Activated CD4-positive, alpha-beta T cell treated with anti-CD3 and anti-CD28 coated beads for 48 hours (primary cell): ENCODE measurements at regions not wholly inside any gene's neighbourhood (a gene's known extent, or its start where the extent isn't known, plus 50 kb on each side); places are given as distances from the start of the nearest gene placed in this dataset.

Experiments used
- DNase-seq: peaks from one replicate; pipeline ENCODE4 v3.0.0-alpha.2; 2020

DNA sequence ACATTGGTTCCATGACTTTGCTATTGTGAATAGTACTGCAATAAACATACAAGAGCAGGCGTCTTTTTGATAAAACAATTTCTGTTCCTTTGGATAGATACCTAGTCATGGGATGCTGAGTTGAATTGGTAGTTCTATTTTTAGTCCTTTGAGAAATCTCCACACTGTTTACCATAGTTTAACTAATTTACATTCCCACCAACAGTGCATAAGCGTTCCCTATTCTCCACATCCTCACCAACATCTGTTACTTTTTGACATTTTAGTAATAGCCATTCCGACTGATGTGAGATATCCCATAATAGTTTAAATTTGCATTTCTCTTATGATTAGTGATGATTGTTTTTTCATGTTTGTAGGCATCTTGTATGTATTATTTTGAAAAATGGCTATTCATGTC lies 707.0 kb downstream of the SORCS1 start:
- no peak for DNase-seq

DNA sequence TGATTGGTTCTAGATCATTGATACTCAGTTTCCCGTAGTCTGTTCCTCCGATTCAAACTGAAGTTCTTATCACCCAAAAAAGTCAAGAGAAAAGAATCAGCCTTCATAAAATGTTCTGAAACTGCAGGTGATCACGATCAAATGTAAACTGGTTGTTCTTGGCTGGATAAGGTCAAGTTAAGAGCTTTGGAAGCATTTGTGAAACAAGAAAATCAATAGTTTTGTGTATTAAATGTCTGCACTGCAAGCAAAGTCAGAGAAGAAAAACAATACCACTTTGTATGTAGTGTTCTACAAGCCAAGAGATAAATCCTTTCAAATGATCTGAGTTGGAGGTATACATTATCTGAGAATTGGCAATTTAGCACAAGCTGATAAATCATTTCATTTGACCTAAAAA lies 710.3 kb downstream of the SORCS1 start:
- DNase-seq: no peak

DNA sequence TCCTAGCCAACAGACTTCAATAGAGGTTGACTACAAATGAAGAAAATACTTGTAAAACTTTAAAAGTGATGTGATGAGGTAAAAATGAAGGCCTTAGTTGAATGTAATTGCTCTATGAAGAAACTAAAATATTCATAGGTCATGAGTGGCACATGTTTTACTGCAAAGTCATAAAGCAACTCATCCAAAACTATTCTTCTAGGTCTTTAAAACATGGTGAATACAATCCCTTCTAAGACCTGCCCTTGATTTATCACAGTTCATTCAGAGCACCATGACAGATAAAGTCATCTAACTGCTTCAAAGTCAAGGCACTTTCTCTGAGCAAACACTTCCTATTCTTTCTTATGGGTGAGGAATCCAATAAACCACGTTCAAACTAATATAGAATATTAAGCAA lies 713.5 kb downstream of the SORCS1 start:
- DNase-seq: no peak

DNA sequence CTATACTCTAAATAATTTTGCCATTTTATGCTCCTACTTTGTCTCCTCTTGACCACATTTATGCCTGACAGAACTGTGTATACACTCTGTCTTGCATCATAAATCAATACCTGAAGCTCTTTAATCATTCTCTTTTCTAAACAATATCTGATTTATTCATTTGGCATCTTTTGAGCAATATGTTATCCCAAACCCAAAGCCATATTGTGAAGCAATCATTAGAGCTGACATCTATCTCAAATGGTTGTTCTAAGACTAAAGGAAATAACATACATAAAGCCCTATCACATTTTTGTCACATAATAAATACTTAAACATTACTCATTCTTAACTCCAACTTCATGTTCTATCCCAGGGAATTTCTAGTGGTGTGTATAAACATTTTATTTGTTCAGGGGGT lies 717.6 kb downstream of the SORCS1 start:
- no peak for DNase-seq

DNA sequence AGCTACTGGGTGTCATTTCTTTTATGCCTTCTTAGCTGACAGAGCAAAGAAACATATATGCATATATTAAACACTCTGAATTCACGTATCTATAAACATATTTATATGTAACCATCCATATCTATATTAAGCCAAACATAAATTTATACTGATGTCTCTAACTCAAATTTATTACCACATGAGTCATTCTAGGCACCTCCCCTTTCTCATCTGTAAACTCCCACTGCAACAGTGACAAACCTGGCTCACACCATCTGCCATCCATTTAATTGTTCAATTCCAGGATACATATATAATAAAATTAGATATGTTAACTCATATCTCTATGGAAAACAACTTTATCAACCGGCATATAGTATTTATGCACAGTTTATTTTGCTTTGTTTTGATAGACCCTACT lies 722.3 kb downstream of the SORCS1 start:
- DNase-seq: no peak

DNA sequence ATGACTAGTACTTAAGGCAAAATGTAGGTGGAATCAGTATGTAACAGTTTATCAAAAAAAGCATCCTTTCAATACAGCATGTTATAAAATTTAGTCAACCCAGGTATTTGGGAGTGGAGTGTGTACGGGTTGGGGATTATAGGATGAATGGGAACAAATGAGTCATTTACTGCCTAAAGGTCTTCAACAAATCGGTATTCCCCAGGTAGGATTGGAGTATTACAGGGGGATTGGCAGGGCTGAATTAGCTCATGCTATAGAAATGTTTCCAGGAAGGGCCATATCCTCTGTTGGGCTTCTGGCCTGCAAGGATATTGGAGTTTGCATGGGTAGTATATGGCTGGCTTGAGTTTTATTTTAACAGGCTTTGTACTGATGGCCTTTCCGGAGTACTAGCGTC lies 723.7 kb downstream of the SORCS1 start:
- no peak for DNase-seq

DNA sequence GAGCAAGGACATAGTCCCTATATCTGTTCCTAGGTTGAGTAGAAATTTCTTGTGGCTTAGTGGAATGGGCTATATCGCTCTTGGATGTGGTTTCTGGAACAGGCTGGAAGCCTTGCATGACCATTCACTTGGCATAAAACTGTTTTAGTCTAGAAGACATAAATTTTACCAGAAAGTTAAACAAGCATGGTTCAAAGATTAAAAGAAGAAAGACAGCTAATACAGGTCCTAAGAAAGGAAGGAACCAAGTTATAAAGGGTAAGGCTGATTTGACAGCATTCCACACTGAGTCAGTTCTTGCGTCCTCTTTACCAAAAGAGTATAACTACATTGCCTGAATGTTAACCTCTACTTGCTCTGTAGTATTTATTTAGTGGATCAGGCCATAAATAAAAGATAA lies 724.2 kb downstream of the SORCS1 start:
- DNase-seq: no peak

DNA sequence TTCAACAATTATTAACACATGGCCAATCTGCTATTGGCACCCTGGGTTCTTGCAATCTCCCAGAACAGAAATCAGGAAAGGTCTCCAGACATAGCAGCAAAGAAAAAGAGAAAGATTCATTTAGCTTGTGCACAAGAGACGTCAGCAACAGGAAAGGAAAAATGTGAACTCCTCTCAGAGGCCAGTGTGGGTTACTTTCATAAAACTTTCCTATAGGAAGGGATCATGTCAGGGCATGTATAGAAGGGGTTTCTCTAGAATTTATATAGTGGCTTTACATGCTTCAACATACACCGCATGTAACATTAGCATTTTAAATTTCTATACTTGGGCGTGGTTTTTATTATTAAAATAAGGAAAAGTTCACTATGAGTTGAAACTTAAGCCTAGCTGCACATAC lies 725.1 kb downstream of the SORCS1 start:
- no peak for DNase-seq

DNA sequence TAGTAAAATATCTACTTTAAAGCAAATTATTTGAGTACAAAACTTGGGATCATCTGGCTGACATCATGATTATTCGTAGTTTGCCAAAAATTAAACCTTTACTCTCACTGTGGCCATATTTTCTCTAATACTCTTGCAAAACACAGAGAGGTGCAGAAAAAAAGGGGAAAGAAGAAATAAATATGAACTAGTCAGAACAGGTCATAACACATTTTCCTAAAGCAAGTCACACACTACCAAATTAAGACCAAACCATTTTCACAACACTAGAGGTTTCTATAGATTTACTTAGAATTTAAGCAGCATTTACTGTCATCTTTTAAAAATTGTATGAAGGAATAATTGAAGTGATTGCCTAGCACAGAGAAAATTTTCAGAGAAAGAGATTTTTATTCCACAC lies 726.1 kb downstream of the SORCS1 start:
- no peak for DNase-seq

DNA sequence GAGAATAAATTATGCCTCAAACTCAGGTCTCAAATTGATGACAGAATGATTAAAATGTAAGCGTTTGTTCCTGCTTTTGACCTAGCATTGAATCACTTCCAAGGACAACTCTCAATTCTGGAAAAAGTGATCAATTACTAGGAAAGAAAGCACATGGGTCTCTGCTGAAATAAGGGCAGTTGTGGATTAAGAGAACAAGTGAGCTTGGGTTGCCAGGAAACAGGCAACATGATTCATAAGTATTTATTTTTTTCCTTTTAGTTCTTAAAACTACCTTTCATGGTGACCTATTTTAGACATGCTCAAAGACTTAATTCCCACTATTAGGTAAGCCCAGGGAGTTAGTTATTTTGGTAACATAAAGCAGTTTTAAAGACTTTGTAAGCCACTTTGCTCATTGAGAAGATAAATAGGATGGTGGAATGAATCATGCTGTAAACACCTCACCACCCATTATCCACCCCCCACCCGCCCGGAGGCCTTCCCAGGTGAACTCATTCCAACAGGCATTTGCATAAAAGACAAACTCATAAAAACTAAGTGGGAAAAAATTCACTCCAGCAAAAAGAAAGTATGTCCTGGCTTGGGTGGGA lies 728.3 kb downstream of the SORCS1 start:
- DNase-seq: no peak

DNA sequence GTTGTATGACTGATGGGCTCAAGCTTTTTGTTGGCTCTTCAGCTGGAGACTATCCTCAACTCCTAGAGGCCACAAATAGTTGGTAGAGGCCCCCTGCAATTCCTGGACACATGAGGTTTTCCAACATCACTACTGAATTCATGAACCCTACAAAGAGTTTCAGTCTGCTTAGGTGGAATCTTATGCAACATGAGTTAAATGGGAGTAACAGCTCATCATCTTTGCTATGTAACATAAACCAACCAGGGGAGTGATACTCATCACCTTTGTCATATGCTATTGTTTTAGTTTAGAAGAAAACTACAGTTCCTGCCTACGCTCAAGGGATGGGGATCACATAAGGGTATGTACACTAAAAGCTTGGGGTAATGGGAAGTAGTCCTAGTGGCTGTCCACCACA lies 729.4 kb downstream of the SORCS1 start:
- DNase-seq: no peak

DNA sequence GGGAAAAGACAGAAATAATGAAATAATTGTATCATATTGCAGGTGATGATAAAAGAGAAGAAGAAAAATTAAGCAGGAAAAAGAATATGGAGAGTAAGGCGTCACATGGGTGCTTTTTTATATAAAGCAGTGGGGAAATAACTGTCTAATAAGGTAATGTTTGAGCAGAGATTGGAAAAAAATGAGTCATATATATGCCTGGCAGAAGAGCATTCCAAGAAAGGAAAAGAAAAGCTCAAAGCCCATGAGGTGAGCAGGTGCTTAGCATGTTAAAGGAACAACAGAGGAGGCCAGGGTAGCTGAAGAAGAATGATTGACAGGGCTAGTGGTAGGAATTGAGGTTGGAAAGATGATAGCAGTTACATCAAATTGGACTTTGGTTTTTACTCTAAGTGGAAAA lies 739.5 kb downstream of the SORCS1 start:
- DNase-seq: no peak

DNA sequence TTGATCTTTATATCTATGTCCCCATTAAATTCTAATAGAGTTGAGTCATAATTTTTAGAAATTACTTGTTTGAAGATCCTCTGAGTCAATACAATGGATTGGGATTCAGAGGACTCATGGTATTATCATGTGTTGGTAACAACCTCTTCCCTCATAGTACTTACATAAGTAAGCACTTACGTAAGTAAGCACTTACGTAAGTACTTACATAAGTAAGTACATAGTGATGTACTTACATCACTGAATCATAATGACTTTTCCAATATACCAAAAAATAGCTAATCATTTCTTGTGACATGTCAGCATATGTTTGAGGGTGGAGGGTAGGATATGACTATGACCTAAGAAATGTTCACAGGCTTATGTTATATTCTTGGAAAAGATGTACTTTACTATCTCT lies 740.5 kb downstream of the SORCS1 start:
- DNase-seq: no peak

DNA sequence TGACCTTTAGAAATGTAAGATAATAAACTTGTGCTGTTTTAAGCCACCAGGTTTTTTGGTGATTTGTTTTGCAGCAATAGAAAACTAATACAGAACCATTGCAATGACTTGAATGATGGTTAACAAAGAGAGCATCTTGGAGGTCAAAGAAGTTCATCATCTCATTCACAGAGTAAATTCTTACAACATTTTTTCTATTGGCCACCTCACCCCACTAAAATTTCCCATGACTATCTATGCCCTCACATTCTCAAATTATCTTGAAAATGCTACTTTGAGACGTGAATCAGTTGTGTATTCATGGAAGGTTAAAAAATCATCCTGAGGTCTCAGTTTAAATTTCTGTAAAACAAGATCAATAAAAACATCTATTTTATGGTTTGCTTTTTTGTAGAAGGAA lies 754.2 kb downstream of the SORCS1 start:
- DNase-seq: no peak

DNA sequence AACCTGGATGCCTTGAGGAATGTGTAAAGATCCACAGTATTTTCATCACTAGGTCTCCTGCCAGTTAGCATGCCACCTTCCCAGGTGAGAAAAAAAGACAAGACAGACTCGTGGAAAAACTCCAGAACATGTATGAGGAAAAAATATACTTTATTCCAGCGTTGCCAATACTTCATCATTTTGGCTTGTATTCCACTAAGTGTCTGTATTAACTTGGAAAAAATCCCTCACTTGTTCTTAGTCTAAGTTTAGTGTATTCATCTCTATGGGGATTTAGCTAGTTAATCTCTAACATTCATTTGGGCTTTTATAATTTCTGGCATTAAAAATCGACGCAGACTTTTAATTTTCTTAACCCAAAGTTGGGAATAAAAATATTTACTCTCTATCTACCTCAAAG lies 759.4 kb downstream of the SORCS1 start:
- DNase-seq: no peak

DNA sequence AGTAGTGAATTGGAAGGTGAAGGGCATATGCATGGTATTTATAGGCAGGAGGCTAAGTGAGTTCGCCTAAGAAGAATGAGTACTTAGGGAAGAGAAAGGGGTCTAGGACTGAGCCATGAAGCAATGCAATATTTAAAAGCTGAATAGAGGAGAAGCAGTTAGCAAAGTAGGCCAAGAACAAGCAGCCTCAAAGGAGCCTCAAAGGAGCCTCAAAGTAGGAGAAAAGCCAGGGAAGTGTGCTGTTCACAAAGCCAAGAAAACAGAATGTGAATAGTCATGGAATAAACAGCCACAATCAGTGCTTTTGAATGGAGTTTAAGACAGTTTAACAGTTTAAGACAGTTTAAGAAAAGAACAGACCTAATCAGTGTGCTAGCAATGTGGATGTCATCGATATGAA lies 762.0 kb downstream of the SORCS1 start:
- no peak for DNase-seq

DNA sequence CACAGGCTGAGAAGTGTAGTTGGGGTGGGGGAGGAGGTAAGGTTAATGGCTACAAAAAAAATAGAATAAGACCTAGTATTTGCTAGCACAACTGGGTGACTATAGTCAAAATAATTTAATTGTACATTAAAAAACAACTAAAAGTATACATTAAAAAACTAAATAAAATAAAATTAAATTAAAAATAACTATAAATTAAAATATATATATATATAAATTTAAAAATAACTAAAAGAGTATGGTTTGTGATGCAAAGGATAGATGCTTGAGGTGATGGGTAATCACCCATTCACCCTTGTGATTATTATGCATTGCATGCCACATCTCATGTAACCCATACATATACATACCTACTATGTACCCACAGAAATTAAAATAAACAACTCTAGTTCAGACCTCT lies 762.5 kb downstream of the SORCS1 start:
- no peak for DNase-seq

DNA sequence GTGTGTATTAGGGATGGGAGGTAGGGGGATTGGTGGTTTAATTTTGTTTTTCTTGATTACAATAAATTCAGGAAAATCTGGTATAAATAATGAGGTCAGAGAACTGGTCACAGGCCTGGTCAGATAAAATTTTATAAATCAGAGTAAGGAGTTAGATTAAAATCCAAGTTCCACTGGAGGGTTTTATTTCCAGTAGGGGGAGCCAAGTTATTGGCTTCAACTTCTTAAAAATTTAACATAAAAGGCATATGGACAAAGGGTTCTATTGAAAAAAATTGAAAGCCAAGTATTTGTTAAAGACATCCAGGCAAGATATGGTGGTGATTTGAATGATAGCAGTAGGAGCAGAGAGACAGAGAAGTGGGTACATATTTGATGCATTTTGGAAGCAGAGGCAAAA lies 763.3 kb downstream of the SORCS1 start:
- DNase-seq: no peak

DNA sequence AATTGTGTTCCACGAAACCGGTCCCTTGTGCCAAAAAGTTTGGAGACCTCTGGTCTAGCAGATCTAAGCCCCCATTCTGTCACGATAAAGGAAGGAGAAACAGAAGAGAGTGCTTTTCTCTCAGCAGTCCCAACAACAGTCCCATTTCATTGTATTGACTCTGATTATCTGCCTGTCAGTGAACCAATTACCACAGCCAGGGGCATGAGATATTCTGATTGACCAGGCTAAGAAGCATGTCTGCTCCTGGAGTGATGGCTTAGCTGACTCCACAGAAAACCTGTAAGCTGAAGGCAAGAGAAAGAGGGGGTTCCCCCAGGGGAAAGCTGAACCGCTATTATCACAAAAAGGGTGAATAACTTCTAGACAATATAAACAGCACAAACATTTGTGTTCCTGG lies 765.4 kb downstream of the SORCS1 start:
- no peak for DNase-seq

DNA sequence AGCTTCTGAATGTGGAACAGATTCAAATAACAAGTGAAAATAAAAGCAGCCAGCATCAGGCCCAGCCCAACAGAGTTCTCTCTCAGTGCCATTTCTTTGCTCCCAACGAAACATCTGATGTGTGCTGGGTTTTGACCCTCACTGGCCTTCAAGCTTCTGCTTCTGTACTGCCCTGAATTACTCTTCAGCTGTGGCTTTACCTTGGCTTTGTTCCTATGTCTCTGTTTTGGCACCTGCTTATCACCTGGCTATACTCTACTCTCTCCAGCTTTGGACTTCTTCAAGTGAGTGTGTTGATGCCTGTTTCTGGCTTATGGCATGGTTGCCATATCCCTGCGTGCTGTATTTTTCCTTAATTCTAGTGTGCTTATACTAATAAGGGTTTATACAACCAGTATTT lies 768.3 kb downstream of the SORCS1 start:
- DNase-seq: no peak

DNA sequence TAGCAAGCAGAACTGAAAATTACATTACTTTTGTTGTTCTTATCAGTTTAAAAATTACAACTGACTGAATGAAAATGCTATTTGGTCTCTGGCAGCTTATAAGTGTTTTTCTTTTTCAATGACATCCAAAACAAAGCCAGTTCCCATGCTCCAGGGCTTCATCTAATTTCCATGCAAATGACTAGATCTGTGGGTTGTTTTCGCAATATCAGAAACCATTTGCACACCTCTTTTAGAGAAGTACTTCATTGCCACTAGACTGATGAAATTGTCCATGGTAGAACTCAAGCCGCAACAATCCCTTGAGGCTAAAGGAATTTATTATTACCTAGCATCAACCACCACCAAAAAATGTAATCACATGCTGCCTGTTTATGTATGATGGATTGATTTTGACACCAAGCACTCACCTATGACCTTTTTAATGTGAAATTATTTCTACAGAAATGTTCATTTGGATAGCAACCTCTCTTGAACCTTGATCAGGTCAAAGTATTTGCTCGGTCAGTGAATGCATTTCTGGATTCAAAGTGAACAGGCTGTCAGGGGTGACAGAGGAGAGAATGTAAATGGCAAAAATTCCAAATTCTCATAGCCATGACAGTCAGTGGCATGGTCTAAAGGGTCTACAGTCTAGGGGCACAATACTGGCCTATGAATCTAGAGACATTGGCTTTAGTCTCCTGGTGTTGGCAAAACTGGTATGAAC lies 769.3 kb downstream of the SORCS1 start:
- no peak for DNase-seq

DNA sequence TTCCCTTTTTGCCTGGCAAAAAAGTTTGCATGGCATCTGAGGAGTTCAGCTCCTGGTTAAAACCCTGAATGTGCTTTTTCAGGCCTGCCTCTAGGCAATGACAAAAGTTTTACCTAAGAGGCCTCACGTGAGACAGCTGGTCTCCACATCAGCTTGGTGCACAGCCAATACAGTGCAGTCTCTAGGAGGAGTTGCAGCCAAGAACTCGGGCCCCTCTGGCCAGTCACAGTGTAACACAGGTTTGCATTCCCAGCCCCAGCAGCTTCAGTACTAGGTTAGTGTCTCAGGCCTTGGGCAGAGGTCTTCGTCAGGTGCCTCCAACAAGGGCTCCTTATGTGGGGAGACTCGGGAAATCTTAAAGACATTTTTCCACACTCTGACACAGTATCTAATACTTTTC lies 771.7 kb downstream of the SORCS1 start:
- DNase-seq: no peak

DNA sequence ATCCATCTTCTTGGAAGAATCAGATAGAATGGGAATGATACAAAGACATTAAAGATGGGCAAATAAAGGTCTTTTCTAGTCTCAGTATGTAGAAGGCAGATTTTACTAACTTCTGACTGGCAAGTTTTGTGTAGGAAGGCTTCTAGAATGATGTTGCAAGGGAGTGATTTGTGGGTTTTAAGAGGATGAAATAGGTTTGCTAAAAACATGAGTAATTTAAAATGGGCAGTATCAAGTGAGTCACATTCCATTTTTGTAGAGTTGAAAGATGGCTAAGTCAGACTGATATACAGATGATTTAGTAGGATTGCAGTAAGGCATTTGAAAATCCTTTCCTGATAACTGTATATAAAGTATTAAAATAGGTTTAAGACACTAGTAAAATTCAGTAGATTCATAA lies 777.4 kb downstream of the SORCS1 start:
- no peak for DNase-seq

DNA sequence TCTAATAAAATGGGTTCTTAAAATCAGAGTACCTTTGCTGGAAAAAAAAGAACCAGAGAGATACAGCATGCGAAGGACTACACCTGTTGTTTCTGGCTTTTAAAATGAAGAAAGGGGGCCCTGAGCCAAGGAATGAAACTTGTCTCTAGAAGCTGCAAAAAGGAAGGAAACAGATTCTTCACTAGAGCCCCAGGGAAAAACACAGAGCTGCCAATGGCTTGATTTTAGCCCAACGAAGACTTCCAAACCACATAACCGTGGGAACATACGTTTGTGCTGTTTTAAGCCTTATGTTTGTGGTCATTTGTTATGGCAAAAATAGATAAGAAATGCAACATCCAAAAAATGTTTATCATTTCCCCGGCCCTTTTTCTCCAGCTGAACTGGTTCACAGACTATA lies 780.0 kb downstream of the SORCS1 start:
- DNase-seq: no peak

DNA sequence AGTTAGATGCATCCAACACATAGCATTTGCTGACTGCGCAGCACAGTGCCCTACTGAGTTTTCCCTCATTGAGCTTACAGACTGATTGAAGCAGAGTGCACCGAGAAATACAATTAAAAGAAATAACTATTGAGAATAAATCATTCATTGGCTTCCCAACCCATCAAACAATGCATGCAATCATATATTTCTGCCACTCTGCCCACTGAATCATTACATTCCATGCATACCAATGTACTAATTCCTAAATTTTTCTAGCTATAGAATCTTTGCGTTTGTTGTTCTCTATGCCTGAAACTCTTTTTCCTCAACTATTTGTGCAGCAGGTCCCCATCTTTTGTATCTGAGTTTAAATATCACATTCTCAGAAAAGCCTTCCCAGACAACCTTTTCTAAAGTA lies 783.8 kb downstream of the SORCS1 start:
- no peak for DNase-seq
